ENCODE measurements at regions not wholly inside any gene's neighbourhood (a gene's known extent, or its start where the extent isn't known, plus 50 kb on each side); places are given as distances from the start of the nearest gene placed in this dataset.
"Not testable (repeated sequence)": the region's sequence is repeated elsewhere in the genome, so short reads cannot be mapped to it uniquely, and the experiment has no call there.

GRCh38 chr12:17591005-17591681 is 498.9 kb downstream of the RERGL start:
- H3K4me1 ChIP-seq (replicated peaks): no peaks in the 10 kb centered on the region
- no peak for DNase-seq (ENCODE audit: low read depth in 1 of 2, low spot score in 2 of 2)
- no peaks in the 10 kb centered on the region for H3K27me3 ChIP-seq (replicated peaks)
- no peaks in the 10 kb centered on the region for H3K36me3 ChIP-seq
- no peak overlapping the region for H3K27ac ChIP-seq
- no peak overlapping the region for H3K4me3 ChIP-seq
- H3K9me3 ChIP-seq (replicated peaks): no peaks in the 10 kb centered on the region

DNA sequence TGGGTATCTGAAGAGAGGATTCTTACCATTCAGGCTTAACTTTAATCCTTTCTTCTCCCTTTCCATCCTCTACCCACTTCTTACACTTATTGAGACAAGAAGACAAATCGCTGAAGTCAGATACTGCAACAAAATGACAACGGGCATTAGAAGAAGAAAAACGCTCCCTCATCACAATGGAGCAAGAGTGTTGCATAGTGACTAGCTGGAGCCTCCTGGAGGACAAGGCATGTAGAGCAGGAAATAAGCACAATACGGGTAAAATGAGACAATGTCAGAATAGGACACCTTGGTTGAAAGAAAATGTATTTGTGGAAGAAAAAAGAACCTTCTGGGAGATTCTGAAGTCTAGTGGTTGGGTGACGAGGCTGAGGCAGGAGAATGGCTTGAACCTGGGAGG is 501.0 kb downstream of the RERGL start:
- H3K4me1 ChIP-seq (replicated peaks): no peaks in the 10 kb centered on the region
- H3K27me3 ChIP-seq (replicated peaks): no peaks in the 10 kb centered on the region
- H3K4me3 ChIP-seq: no peak overlapping the region
- no peak for DNase-seq (ENCODE audit: low read depth in 1 of 2, low spot score in 2 of 2)
- no peaks in the 10 kb centered on the region for H3K9me3 ChIP-seq (replicated peaks)
- no peak overlapping the region for H3K27ac ChIP-seq
- H3K36me3 ChIP-seq: no peaks in the 10 kb centered on the region

DNA sequence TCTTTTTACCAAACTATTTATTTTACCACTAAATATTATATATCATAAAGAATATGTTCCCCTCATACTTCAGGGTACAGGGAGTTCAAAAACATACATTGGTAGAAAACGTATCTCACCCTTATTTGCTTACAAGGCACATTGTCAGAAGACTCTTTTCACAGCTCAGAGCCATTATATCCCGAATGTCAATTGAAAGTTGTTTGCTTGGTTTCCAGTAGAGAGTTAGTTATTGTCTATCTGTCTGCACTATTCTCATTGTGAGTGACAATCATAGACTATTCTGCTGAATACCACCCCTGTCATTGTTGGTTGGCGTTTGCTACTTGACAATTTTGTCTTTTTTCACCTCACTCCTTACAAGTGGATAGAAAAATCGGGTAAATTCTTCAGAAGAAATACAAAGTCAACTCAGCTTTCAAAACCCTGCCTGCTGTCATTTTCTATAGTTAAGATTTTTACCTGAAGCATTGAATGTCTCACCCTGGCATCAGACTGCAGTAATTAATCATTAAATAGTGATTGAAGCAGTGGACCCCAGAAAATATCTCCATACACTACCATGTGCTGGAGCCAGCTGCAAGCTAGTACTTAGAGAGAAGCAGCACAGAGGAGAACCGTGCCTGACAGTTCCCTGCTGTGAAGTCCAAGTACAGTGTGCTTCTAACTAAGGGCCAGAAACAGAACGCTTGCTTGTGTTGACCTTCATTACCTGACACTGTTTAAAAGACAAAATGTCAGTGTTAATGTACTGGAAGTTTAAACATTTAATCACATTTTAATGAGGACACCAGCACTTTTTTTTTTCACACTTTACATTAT is 510.6 kb downstream of the RERGL start:
- H3K4me1 ChIP-seq (replicated peaks): no peaks in the 10 kb centered on the region
- no peak for DNase-seq (ENCODE audit: low read depth in 1 of 2, low spot score in 2 of 2)
- H3K27ac ChIP-seq: no peak overlapping the region
- no peaks in the 10 kb centered on the region for H3K27me3 ChIP-seq (replicated peaks)
- no peak overlapping the region for H3K4me3 ChIP-seq
- no peaks in the 10 kb centered on the region for H3K9me3 ChIP-seq (replicated peaks)
- H3K36me3 ChIP-seq: no peaks in the 10 kb centered on the region

DNA sequence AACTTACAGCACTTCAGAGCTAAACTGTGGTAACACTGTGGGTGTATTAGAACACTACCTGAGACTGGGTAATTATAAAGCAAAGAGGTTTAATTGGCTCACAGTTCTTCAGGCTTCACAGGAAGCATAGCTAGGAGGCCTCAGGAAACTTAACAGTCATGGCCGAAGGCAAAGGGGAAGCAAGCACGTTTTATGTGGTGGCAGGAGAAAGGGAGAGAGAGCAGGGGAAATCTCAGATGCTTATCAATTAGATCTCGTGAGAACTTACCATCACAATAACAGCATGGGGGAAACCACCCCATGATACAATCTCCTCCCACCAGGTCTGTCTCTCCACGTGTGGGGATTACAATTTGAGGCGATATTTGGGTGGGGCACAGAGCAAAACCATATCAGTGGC is 512.6 kb downstream of the RERGL start:
- Histone ChIP-seq H3K9me3 (replicated peaks) (no peaks in the 10 kb centered on the region), H3K27ac (no peak overlapping the region), H3K4me1 (replicated peaks) (no peaks in the 10 kb centered on the region), H3K4me3 (no peak overlapping the region), H3K27me3 (replicated peaks) (no peaks in the 10 kb centered on the region), H3K36me3 (no peaks in the 10 kb centered on the region)
- no peak for DNase-seq (ENCODE audit: low read depth in 1 of 2, low spot score in 2 of 2)

GRCh38 chr12:17572250-17572649 is 517.7 kb downstream of the RERGL start:
- Histone ChIP-seq H3K4me1 (replicated peaks) (no peaks in the 10 kb centered on the region), H3K27ac (no peak overlapping the region), H3K36me3 (no peaks in the 10 kb centered on the region), H3K4me3 (no peak overlapping the region), H3K9me3 (replicated peaks) (no peaks in the 10 kb centered on the region), H3K27me3 (replicated peaks) (no peaks in the 10 kb centered on the region)
- no peak for DNase-seq (ENCODE audit: low read depth in 1 of 2, low spot score in 2 of 2)

DNA sequence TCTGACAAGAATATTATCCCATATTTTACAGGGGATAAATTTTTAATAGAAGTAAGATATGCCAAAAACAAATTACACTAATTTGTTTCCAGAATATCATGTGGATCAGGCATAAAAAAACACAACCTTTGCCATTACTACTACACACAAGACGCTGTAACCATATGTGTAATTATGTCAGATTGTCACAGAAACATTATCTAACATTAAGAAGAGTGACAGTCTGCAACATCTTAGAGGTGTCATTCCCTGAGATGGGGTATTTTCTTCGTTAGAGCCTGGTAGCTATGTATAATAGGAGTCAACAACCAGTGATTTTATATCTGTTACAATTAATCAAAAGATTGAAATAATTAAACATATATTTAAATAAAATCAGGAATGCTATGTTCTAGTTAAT is 518.9 kb downstream of the RERGL start:
- Histone ChIP-seq H3K27ac (no peak overlapping the region), H3K4me1 (replicated peaks) (no peaks in the 10 kb centered on the region), H3K36me3 (no peaks in the 10 kb centered on the region), H3K27me3 (replicated peaks) (no peaks in the 10 kb centered on the region), H3K4me3 (no peak overlapping the region), H3K9me3 (replicated peaks) (no peaks in the 10 kb centered on the region)
- DNase-seq (ENCODE audit: low read depth in 1 of 2, low spot score in 2 of 2): no peak

DNA sequence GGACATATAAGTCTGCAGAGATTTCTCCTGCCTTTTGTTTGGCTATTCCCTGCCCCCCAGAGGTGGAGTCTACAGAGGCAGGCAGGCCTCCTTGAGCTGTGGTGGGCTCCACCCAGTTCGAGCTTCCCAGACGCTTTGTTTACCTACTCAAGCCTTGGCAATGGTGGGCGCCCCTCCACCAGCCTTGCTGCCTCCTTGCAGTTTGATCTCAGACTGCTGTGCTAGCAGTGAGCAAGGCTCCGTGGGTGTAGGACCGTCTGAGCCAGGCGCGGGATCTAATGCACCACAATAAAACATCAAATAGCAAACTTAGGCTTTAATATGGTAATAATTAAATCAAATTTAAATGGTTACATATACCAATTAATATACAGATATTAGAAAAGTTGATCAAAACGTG is 525.4 kb downstream of the RERGL start:
- DNase-seq (ENCODE audit: low read depth in 1 of 2, low spot score in 2 of 2); H3K36me3 ChIP-seq; H3K27ac ChIP-seq; H3K9me3 ChIP-seq (replicated peaks); H3K27me3 ChIP-seq (replicated peaks); H3K4me3 ChIP-seq; H3K4me1 ChIP-seq (replicated peaks): not testable (repeated sequence)

GRCh38 chr12:17550011-17550410 is 540.0 kb downstream of the RERGL start:
- 0 out of 2 replicates have a peak, but pooled peaks cover 2% of the 10 kb centered on the region for H3K9me3 ChIP-seq (replicated peaks)
- DNase-seq (ENCODE audit: low read depth in 1 of 2, low spot score in 2 of 2): no peak
- H3K27me3 ChIP-seq (replicated peaks): no peaks in the 10 kb centered on the region
- no peaks in the 10 kb centered on the region for H3K36me3 ChIP-seq
- H3K4me1 ChIP-seq (replicated peaks): no peaks in the 10 kb centered on the region
- H3K27ac ChIP-seq: no peak overlapping the region
- H3K4me3 ChIP-seq: no peak overlapping the region

- H3K4me3 ChIP-seq: no peak overlapping the region
Measured at GRCh38 chr12:17540921-17541320, 549.1 kb downstream of the RERGL start.

GRCh38 chr12:17528394-17528793 is 561.6 kb downstream of the RERGL start:
- no peak for DNase-seq (ENCODE audit: low read depth in 1 of 2, low spot score in 2 of 2)
- no peaks in the 10 kb centered on the region for H3K27me3 ChIP-seq (replicated peaks)
- no peaks in the 10 kb centered on the region for H3K4me1 ChIP-seq (replicated peaks)
- H3K27ac ChIP-seq: no peak overlapping the region
- H3K36me3 ChIP-seq: no peaks in the 10 kb centered on the region
- H3K9me3 ChIP-seq (replicated peaks): 0 out of 2 replicates have a peak, but pooled peaks cover 11% of the 10 kb centered on the region
- no peak overlapping the region for H3K4me3 ChIP-seq

More at GRCh38 chr12:17540921-17541320, 549.1 kb downstream of the RERGL start:
- no peak for DNase-seq (ENCODE audit: low read depth in 1 of 2, low spot score in 2 of 2)
- no peak overlapping the region for H3K27ac ChIP-seq
- H3K9me3 ChIP-seq (replicated peaks): peaks cover 2% of the 10 kb centered on the region; the same call in 1 of the 2 replicates
- no peaks in the 10 kb centered on the region for H3K27me3 ChIP-seq (replicated peaks)
- H3K4me1 ChIP-seq (replicated peaks): no peaks in the 10 kb centered on the region
- H3K36me3 ChIP-seq: no peaks in the 10 kb centered on the region

GRCh38 chr12:17527021-17527420 is 563.0 kb downstream of the RERGL start:
- H3K36me3 ChIP-seq: no peaks in the 10 kb centered on the region
- H3K27me3 ChIP-seq (replicated peaks): no peaks in the 10 kb centered on the region
- H3K27ac ChIP-seq: no peak overlapping the region
- no peak overlapping the region for H3K4me3 ChIP-seq
- no peaks in the 10 kb centered on the region for H3K4me1 ChIP-seq (replicated peaks)
- H3K9me3 ChIP-seq (replicated peaks): 0 out of 2 replicates have a peak, but pooled peaks cover 11% of the 10 kb centered on the region
- no peak for DNase-seq (ENCODE audit: low read depth in 1 of 2, low spot score in 2 of 2)

GRCh38 chr12:17511369-17511768 is 578.6 kb downstream of the RERGL start:
- H3K4me1 ChIP-seq (replicated peaks): no peaks in the 10 kb centered on the region
- H3K27ac ChIP-seq: no peak overlapping the region
- no peaks in the 10 kb centered on the region for H3K27me3 ChIP-seq (replicated peaks)
- H3K36me3 ChIP-seq: no peaks in the 10 kb centered on the region
- H3K9me3 ChIP-seq (replicated peaks): 0 out of 2 replicates have a peak, but pooled peaks cover 4% of the 10 kb centered on the region
- H3K4me3 ChIP-seq: no peak overlapping the region
- no peak for DNase-seq (ENCODE audit: low read depth in 1 of 2, low spot score in 2 of 2)

GRCh38 chr12:17507336-17507735 is 582.7 kb downstream of the RERGL start:
- Histone ChIP-seq H3K36me3 (no peaks in the 10 kb centered on the region), H3K9me3 (replicated peaks) (0 out of 2 replicates have a peak, but pooled peaks cover 4% of the 10 kb centered on the region), H3K4me1 (replicated peaks) (no peaks in the 10 kb centered on the region), H3K27ac (no peak overlapping the region), H3K27me3 (replicated peaks) (no peaks in the 10 kb centered on the region), H3K4me3 (no peak overlapping the region)
- no peak for DNase-seq (ENCODE audit: low read depth in 1 of 2, low spot score in 2 of 2)

- H3K27me3 ChIP-seq (replicated peaks): no peaks in the 10 kb centered on the region
- H3K9me3 ChIP-seq (replicated peaks): no peaks in the 10 kb centered on the region
- H3K27ac ChIP-seq: no peak overlapping the region
- H3K4me3 ChIP-seq: no peak overlapping the region
- no peaks in the 10 kb centered on the region for H3K36me3 ChIP-seq
- no peaks in the 10 kb centered on the region for H3K4me1 ChIP-seq (replicated peaks)
- no peak for DNase-seq (ENCODE audit: low read depth in 1 of 2, low spot score in 2 of 2)
Measured at GRCh38 chr12:17503742-17504141, 586.3 kb downstream of the RERGL start.

All from SJSA1 (cell line).